GM12878 (cell line): ENCODE measurements at regions not wholly inside any gene's neighbourhood (a gene's known extent, or its start where the extent isn't known, plus 50 kb on each side); places are given as distances from the start of the nearest gene placed in this dataset.

Source experiments
- ATAC-seq: fragments of 200-7000 bp; cut with Tn5 transposase; 3 replicates; pipeline ENCODE4 v1.9.1; 2020; ENCODE audit warnings: mild to moderate bottlenecking, moderate library complexity
- BruUV-seq: library from RNA; stranded (reverse); fragments of 400-500 nt; replicated peaks from 2 replicates; lab custom pipeline; 2021; lab: Mats Ljungman, UMichigan
- CTCF ChIA-PET: fragments of 300-600 bp; sonication (Branson Sonifier 250); formaldehyde crosslinking; extraction: SDS; loops from one replicate; lab custom pipeline; 2021; ENCODE audit warnings: inconsistent platforms; lab: Yijun Ruan, JAX
- POLR2A ChIA-PET: fragments of 350-600 bp; formaldehyde crosslinking; extraction: SDS; loops from one replicate; lab custom pipeline; 2021; ENCODE audit warnings: inconsistent platforms; lab: Charles Lee
- RAD21 ChIA-PET: fragments of 300-600 bp; sonication (Branson Sonifier 250); formaldehyde crosslinking; loops from one replicate; lab custom pipeline; 2023; ENCODE audit warnings: antibody characterized with exemption; ENCODE audit not compliant: unreplicated experiment; lab: Charles Lee
- SMC1A ChIA-PET: fragments of 300-600 bp; sonication (Branson Sonifier 250); formaldehyde crosslinking; loops from one replicate; lab custom pipeline; 2023; ENCODE audit not compliant: unreplicated experiment, uncharacterized antibody; lab: Charles Lee
- DNase-seq: peaks from one replicate; pipeline ENCODE4 v3.0.0-alpha.2; 2011; ENCODE audit warnings: low read depth, low spot score
- FAIRE-seq: peaks from 3 replicates; lab custom pipeline; 2011; peaks lifted over from hg19 to GRCh38; lab: Jason Lieb, UNC
- H2AFZ ChIP-seq: 2 replicates; pipeline ENCODE4 v1.6.0; 2011; ENCODE audit warnings: low read depth, low read length, control low read depth; ENCODE audit not compliant: control insufficient read depth
- H3K27ac ChIP-seq: 2 replicates; pipeline ENCODE4 v1.5.1; 2011; ENCODE audit warnings: control low read depth; ENCODE audit not compliant: control insufficient read depth, insufficient read depth
- H3K27me3 ChIP-seq, 2 experiments: replicated peaks in 1 of 2; 2 replicates each; pipeline versions ENCODE4 v1.6.0 to v1.6.1; 2011; ENCODE audit warnings: low read length in 1 of 2; ENCODE audit not compliant: control insufficient read depth in 2 of 2, insufficient read depth in 2 of 2
- H3K36me3 ChIP-seq, 2 experiments: 2 replicates each; pipeline ENCODE4 v1.5.1; 2011; ENCODE audit warnings: low read length in 1 of 2; ENCODE audit not compliant: control insufficient read depth in 2 of 2, insufficient read depth in 2 of 2
- H3K4me1 ChIP-seq: 2 replicates; pipeline ENCODE4 v1.6.1; 2011; ENCODE audit warnings: mild to moderate bottlenecking, low read length, moderate library complexity, mixed read lengths; ENCODE audit not compliant: control insufficient read depth, insufficient read depth
- H3K4me2 ChIP-seq: 2 replicates; pipeline ENCODE4 v1.6.0; 2011; ENCODE audit warnings: control low read depth; ENCODE audit not compliant: control insufficient read depth, insufficient read depth
- H3K4me3 ChIP-seq: fragments of 200-600 bp; sonication (generic); 2 replicates; pipeline ENCODE4 v1.5.1; 2016
- H3K79me2 ChIP-seq: 2 replicates; pipeline ENCODE4 v1.6.0; 2011; ENCODE audit warnings: low read length; ENCODE audit not compliant: control insufficient read depth, insufficient read depth
- H3K9ac ChIP-seq: 2 replicates; pipeline ENCODE4 v1.8.0; 2011; ENCODE audit warnings: low read length, control low read depth, mixed read lengths; ENCODE audit not compliant: control insufficient read depth, insufficient read depth
- H3K9me3 ChIP-seq: replicated peaks from 3 replicates; pipeline ENCODE4 v1.5.1; 2011; ENCODE audit warnings: mild to moderate bottlenecking, low read length; ENCODE audit not compliant: control insufficient read depth, insufficient read depth
- H4K20me1 ChIP-seq: 2 replicates; pipeline ENCODE4 v1.6.0; 2011; ENCODE audit not compliant: control insufficient read depth, insufficient read depth
- ATF7 ChIP-seq: fragments of 450-650 bp; IDR thresholded peaks from 2 replicates; pipeline ENCODE4 v1.6.1; 2016; ENCODE audit warnings: low read depth, mild to moderate bottlenecking
- CHD4 ChIP-seq: fragments of 200-600 bp; sonication (generic); IDR thresholded peaks from 2 replicates; pipeline ENCODE4 v1.6.1; 2016; ENCODE audit warnings: mild to moderate bottlenecking
- MXI1 ChIP-seq: fragments of 150-350 bp; IDR thresholded peaks from 2 replicates; pipeline ENCODE4 v1.6.1; 2011; ENCODE audit warnings: low read depth, mild to moderate bottlenecking, inconsistent platforms, low read length, improper control_type of control experiment
- NFYB ChIP-seq: IDR thresholded peaks from 2 replicates; pipeline ENCODE4 v1.6.1; 2011; ENCODE audit warnings: low read depth, mild to moderate bottlenecking, low read length, improper control_type of control experiment, moderate library complexity; ENCODE audit not compliant: insufficient read depth
- RAD51 ChIP-seq: fragments of 450-650 bp; IDR thresholded peaks from 2 replicates; pipeline ENCODE4 v1.6.1; 2016; ENCODE audit warnings: moderate library complexity, mild to moderate bottlenecking, inconsistent platforms
- SREBF1 ChIP-seq: IDR thresholded peaks from 2 replicates; pipeline ENCODE4 v1.6.1; 2012; ENCODE audit warnings: mild to moderate bottlenecking, low read length
- SREBF2 ChIP-seq: IDR thresholded peaks from 2 replicates; pipeline ENCODE4 v1.6.1; 2012; ENCODE audit warnings: mild to moderate bottlenecking, low read length
- ZBTB40 ChIP-seq: fragments of 450-650 bp; IDR thresholded peaks from 2 replicates; pipeline ENCODE4 v1.6.1; 2016; ENCODE audit warnings: mild to moderate bottlenecking, moderate library complexity, borderline replicate concordance
- WGBS: methylation state at CpG from one replicate; pipeline ENCODE4 v1.1.6; 2016; ENCODE audit warnings: low lambda C conversion rate; ENCODE audit not compliant: insufficient replicate concordance, insufficient coverage; ENCODE audit errors: missing lambda C conversion rate; 5-methylcytosine and 5-hydroxymethylcytosine counted together
- in situ Hi-C: fragments of 300-500 bp; cut with MboI; formaldehyde crosslinking; loops from 9 replicates; pipeline ENCODE4 v1.14.3; 2018; ENCODE audit warnings: mixed read lengths
- intact Hi-C: fragments of 100-400 bp; cut with micrococcal nuclease; formaldehyde crosslinking; loops from one replicate; pipeline ENCODE4 v1.14.2; 2022; ENCODE audit not compliant: unreplicated experiment
- TF ChIP-seq, protein P1 (sequence below): IDR thresholded peaks from 2 replicates; pipeline ENCODE4 v1.6.1; 2012; ENCODE audit warnings: low read depth, low read length, improper control_type of control experiment
- TF ChIP-seq, protein P2 (sequence below): IDR thresholded peaks from 2 replicates; pipeline ENCODE4 v1.6.1; 2011; ENCODE audit warnings: low read depth, mild to moderate bottlenecking, low read length, moderate library complexity, borderline replicate concordance; ENCODE audit errors: extremely low read depth
- TF ChIP-seq, protein P3 (sequence below): fragments of 450-650 bp; conservative IDR thresholded peaks from 2 replicates; pipeline ENCODE4 v1.6.1; 2017; ENCODE audit warnings: mild to moderate bottlenecking, moderate library complexity
- TF ChIP-seq, protein P4 (sequence below): fragments of 150-350 bp; IDR thresholded peaks from 2 replicates; pipeline ENCODE4 v1.6.1; 2016; ENCODE audit warnings: low read depth, low read length

GRCh38 chr2:37582481-37583220, 88.8 kb downstream of the CDC42EP3 start:
- no peaks in the 10 kb centered on the region for H3K36me3 ChIP-seq
- ChIA-PET SMC1A (interaction anchor here (0.7 to 12.4 kb wide), 16 partner anchors 9 to 167 kb away, joined by 3 to 178 read pairs (median 4); no protein-coding TSS in a partner anchor), RAD21 (interaction anchor here (0.5 to 12.0 kb wide), 7 partner anchors 8 to 297 kb away, joined by 3 to 165 read pairs (median 3); no protein-coding TSS in a partner anchor), CTCF (interaction anchor here (0.6 to 2.1 kb wide), 8 partner anchors 9 to 62 kb away, joined by 3 to 8 read pairs (median 4); no protein-coding TSS in a partner anchor), POLR2A (interaction anchor here (0.9 to 1.7 kb wide), 8 partner anchors 9 to 83 kb away, joined by 3 to 7 read pairs (median 3); no protein-coding TSS in a partner anchor)
- H4K20me1 ChIP-seq: no peaks in the 10 kb centered on the region
- FAIRE-seq: no peak
- H3K9me3 ChIP-seq: peaks cover 18% of the 10 kb centered on the region
- H3K27me3 ChIP-seq: no peaks in the 10 kb centered on the region
- WGBS: 71% methylated on average over 16 of the region's 16 CpGs
- ATAC-seq: no peak
- H3K9ac ChIP-seq: no peak overlapping the region
- H2AFZ ChIP-seq: peak overlapping the region; percentile 36
- in situ Hi-C loops (no loop called here), intact Hi-C loops (no loop called here)
- H3K4me2 ChIP-seq: no peak overlapping the region
- H3K4me1 ChIP-seq: peaks cover 25% of the 10 kb centered on the region
- no TSS peak for BruUV-seq
- H3K27ac ChIP-seq: no peak overlapping the region
- DNase-seq: no peak
- H3K4me3 ChIP-seq: no peak overlapping the region
- H3K79me2 ChIP-seq: no peaks in the 10 kb centered on the region
- TF ChIP-seq, protein P1, sequence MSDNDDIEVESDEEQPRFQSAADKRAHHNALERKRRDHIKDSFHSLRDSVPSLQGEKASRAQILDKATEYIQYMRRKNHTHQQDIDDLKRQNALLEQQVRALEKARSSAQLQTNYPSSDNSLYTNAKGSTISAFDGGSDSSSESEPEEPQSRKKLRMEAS: no peak
- TF ChIP-seq, protein P2, sequence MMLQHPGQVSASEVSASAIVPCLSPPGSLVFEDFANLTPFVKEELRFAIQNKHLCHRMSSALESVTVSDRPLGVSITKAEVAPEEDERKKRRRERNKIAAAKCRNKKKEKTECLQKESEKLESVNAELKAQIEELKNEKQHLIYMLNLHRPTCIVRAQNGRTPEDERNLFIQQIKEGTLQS: no peak
- no peak for TF ChIP-seq CHD4
- TF ChIP-seq MXI1: no peak
- no peak for TF ChIP-seq RAD51
- TF ChIP-seq, protein P3, sequence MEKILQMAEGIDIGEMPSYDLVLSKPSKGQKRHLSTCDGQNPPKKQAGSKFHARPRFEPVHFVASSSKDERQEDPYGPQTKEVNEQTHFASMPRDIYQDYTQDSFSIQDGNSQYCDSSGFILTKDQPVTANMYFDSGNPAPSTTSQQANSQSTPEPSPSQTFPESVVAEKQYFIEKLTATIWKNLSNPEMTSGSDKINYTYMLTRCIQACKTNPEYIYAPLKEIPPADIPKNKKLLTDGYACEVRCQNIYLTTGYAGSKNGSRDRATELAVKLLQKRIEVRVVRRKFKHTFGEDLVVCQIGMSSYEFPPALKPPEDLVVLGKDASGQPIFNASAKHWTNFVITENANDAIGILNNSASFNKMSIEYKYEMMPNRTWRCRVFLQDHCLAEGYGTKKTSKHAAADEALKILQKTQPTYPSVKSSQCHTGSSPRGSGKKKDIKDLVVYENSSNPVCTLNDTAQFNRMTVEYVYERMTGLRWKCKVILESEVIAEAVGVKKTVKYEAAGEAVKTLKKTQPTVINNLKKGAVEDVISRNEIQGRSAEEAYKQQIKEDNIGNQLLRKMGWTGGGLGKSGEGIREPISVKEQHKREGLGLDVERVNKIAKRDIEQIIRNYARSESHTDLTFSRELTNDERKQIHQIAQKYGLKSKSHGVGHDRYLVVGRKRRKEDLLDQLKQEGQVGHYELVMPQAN: no peak
- no peak for TF ChIP-seq ZBTB40
- no peak for TF ChIP-seq NFYB
- TF ChIP-seq SREBF2: no peak
- no peak for TF ChIP-seq ATF7
- no peak for TF ChIP-seq SREBF1
- TF ChIP-seq, protein P4, sequence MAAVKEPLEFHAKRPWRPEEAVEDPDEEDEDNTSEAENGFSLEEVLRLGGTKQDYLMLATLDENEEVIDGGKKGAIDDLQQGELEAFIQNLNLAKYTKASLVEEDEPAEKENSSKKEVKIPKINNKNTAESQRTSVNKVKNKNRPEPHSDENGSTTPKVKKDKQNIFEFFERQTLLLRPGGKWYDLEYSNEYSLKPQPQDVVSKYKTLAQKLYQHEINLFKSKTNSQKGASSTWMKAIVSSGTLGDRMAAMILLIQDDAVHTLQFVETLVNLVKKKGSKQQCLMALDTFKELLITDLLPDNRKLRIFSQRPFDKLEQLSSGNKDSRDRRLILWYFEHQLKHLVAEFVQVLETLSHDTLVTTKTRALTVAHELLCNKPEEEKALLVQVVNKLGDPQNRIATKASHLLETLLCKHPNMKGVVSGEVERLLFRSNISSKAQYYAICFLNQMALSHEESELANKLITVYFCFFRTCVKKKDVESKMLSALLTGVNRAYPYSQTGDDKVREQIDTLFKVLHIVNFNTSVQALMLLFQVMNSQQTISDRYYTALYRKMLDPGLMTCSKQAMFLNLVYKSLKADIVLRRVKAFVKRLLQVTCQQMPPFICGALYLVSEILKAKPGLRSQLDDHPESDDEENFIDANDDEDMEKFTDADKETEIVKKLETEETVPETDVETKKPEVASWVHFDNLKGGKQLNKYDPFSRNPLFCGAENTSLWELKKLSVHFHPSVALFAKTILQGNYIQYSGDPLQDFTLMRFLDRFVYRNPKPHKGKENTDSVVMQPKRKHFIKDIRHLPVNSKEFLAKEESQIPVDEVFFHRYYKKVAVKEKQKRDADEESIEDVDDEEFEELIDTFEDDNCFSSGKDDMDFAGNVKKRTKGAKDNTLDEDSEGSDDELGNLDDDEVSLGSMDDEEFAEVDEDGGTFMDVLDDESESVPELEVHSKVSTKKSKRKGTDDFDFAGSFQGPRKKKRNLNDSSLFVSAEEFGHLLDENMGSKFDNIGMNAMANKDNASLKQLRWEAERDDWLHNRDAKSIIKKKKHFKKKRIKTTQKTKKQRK: no peak
